ENCODE measurements at regions not wholly inside any gene's neighbourhood (a gene's known extent, or its start where the extent isn't known, plus 50 kb on each side); places are given as distances from the start of the nearest gene placed in this dataset.

- TF ChIP-seq POLR2A (IDR thresholded peaks at IDR 0.05) = no peak
- TF ChIP-seq, protein P1, sequence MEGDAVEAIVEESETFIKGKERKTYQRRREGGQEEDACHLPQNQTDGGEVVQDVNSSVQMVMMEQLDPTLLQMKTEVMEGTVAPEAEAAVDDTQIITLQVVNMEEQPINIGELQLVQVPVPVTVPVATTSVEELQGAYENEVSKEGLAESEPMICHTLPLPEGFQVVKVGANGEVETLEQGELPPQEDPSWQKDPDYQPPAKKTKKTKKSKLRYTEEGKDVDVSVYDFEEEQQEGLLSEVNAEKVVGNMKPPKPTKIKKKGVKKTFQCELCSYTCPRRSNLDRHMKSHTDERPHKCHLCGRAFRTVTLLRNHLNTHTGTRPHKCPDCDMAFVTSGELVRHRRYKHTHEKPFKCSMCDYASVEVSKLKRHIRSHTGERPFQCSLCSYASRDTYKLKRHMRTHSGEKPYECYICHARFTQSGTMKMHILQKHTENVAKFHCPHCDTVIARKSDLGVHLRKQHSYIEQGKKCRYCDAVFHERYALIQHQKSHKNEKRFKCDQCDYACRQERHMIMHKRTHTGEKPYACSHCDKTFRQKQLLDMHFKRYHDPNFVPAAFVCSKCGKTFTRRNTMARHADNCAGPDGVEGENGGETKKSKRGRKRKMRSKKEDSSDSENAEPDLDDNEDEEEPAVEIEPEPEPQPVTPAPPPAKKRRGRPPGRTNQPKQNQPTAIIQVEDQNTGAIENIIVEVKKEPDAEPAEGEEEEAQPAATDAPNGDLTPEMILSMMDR (IDR thresholded peaks at IDR 0.05) = no peak
Observed at GRCh38 chrX:65035446-65035770, 59.2 kb upstream of the ZC4H2 start.

All from body of pancreas (tissue), 4 donors.